HepG2 (cell line): ENCODE measurements at regions not wholly inside any gene's neighbourhood (a gene's known extent, or its start where the extent isn't known, plus 50 kb on each side); places are given as distances from the start of the nearest gene placed in this dataset.

Source experiments
- ATAC-seq: fragments of 200-7000 bp; cut with Tn5 transposase; 3 replicates; pipeline ENCODE4 v1.9.1; 2020; ENCODE audit warnings: mild to moderate bottlenecking, moderate library complexity
- BruUV-seq: library from RNA; stranded (reverse); fragments of 400-500 nt; replicated peaks from 2 replicates; lab custom pipeline; 2021; lab: Mats Ljungman, UMichigan
- CTCF ChIA-PET: fragments of 300-600 bp; formaldehyde crosslinking; extraction: SDS; loops from one replicate; lab custom pipeline; 2021; ENCODE audit warnings: low total read pairs, inconsistent platforms, low intra/inter-chr PET ratio; lab: Yijun Ruan, JAX
- POLR2A ChIA-PET: fragments of 350-600 bp; sonication (Branson Sonifier 250); formaldehyde crosslinking; loops from one replicate; lab custom pipeline; 2020; ENCODE audit warnings: antibody characterized with exemption, inconsistent platforms; lab: Yijun Ruan, JAX
- DNase-seq: peaks from one replicate; pipeline ENCODE4 v3.0.0-alpha.2; 2015; ENCODE audit warnings: low spot score
- FAIRE-seq: peaks from 3 replicates; lab custom pipeline; 2011; peaks lifted over from hg19 to GRCh38; lab: Jason Lieb, UNC
- H2AFZ ChIP-seq: one replicate; pipeline ENCODE4 v1.6.1; 2011; ENCODE audit warnings: low read length, inconsistent platforms
- H3K27ac ChIP-seq: fragments of 300-600 bp; 3 replicates; pipeline ENCODE4 v1.8.0; 2011; ENCODE audit warnings: mixed run types, mild to moderate bottlenecking, mixed read lengths, low read length, inconsistent platforms; ENCODE audit not compliant: insufficient read depth; ENCODE audit errors: extremely low read length
- H3K27me3 ChIP-seq, 2 experiments: fragments of 200-600 bp in 1 of 2; 2 replicates in 1 of 2; 3 replicates in 1 of 2; pipeline versions ENCODE4 v1.6.0 to v1.8.0; 2011; ENCODE audit warnings: low read length in 2 of 2, mild to moderate bottlenecking in 2 of 2, moderate library complexity in 2 of 2, inconsistent platforms in 1 of 2; ENCODE audit not compliant: insufficient read depth in 2 of 2, control insufficient read depth in 1 of 2
- H3K36me3 ChIP-seq, 2 experiments: fragments of 200-600 bp in 1 of 2; replicated peaks in 1 of 2; 2 replicates in 1 of 2; 3 replicates in 1 of 2; pipeline versions ENCODE4 v1.5.1 to v1.8.0; 2011; ENCODE audit warnings: low read length in 2 of 2, inconsistent platforms in 1 of 2; ENCODE audit not compliant: insufficient read depth in 2 of 2, control insufficient read depth in 1 of 2
- H3K4me1 ChIP-seq: 2 replicates; pipeline ENCODE4 v1.5.1; 2012; ENCODE audit warnings: low read length, inconsistent platforms; ENCODE audit not compliant: insufficient read depth
- H3K4me2 ChIP-seq: 2 replicates; pipeline ENCODE4 v1.6.0; 2011; ENCODE audit warnings: low read depth, low read length, inconsistent platforms
- H3K4me3 ChIP-seq, 3 experiments: fragments of 200-600 bp in 1 of 3; sonication (generic), shearing (Covaris generic) in 1 of 3; replicated peaks in 1 of 3; 2 replicates each; pipeline ENCODE4 v1.5.1; 2011 to 2016; ENCODE audit warnings: low read length in 3 of 3, inconsistent platforms in 2 of 3, low read depth in 2 of 3, mild to moderate bottlenecking in 2 of 3, control low read depth in 1 of 3, mixed read lengths in 1 of 3; ENCODE audit not compliant: insufficient read depth in 1 of 3
- H3K79me2 ChIP-seq: one replicate; pipeline ENCODE4 v1.6.1; 2011; ENCODE audit warnings: low read length, inconsistent platforms; ENCODE audit not compliant: insufficient read depth
- H3K9ac ChIP-seq: 2 replicates; pipeline ENCODE4 v1.6.0; 2011; ENCODE audit warnings: mild to moderate bottlenecking, low read depth, low read length, inconsistent platforms; ENCODE audit not compliant: insufficient read depth
- H3K9me3 ChIP-seq: 2 replicates; pipeline ENCODE4 v1.5.1; 2012; ENCODE audit warnings: mild to moderate bottlenecking, low read length
- H4K20me1 ChIP-seq: 2 replicates; pipeline ENCODE4 v1.6.0; 2011; ENCODE audit warnings: inconsistent platforms, mild to moderate bottlenecking, low read length, moderate library complexity; ENCODE audit not compliant: insufficient read depth
- CCDC6 ChIP-seq: sonication (generic); formaldehyde crosslinking; IDR thresholded peaks from 2 replicates; pipeline ENCODE4 v1.8.1; 2022; ENCODE audit warnings: mild to moderate bottlenecking, missing genetic modification reagents, moderate library complexity
- CHD4 ChIP-seq: fragments of 200-600 bp; sonication (generic); IDR thresholded peaks from 2 replicates; pipeline ENCODE4 v1.7.0; 2017; ENCODE audit warnings: mild to moderate bottlenecking, low read length, borderline replicate concordance
- CREM ChIP-seq, 2 experiments: sonication (generic) in 1 of 2; formaldehyde crosslinking in 1 of 2; IDR thresholded peaks; 2 replicates each; pipeline versions ENCODE4 v1.4.0 to v1.6.1; 2016 to 2020; ENCODE audit warnings: antibody characterized with exemption in 1 of 2, mild to moderate bottlenecking in 1 of 2, missing genetic modification reagents in 1 of 2
- KAT7 ChIP-seq: IDR thresholded peaks from 2 replicates; pipeline ENCODE4 v1.6.1; 2018; ENCODE audit warnings: borderline replicate concordance, missing compliant biosample characterization
- NR3C1 ChIP-seq: sonication (generic); formaldehyde crosslinking; IDR thresholded peaks from 2 replicates; pipeline ENCODE4 v1.4.0; 2020; ENCODE audit warnings: missing genetic modification reagents
- PAF1 ChIP-seq: IDR thresholded peaks from 2 replicates; pipeline ENCODE4 v1.6.1; 2016; ENCODE audit warnings: missing genetic modification reagents, missing compliant biosample characterization
- TARDBP ChIP-seq: sonication (generic); formaldehyde crosslinking; IDR thresholded peaks from 2 replicates; pipeline ENCODE4 v1.8.0; 2022; ENCODE audit warnings: mild to moderate bottlenecking, missing genetic modification reagents
- ZSCAN29 ChIP-seq: sonication (generic); formaldehyde crosslinking; conservative IDR thresholded peaks from 2 replicates; pipeline ENCODE4 v1.4.0; 2020; ENCODE audit warnings: mild to moderate bottlenecking, missing genetic modification reagents
- WGBS: methylation state at CpG from one replicate; pipeline ENCODE4 v1.1.6; 2017; ENCODE audit warnings: low lambda C conversion rate; 5-methylcytosine and 5-hydroxymethylcytosine counted together
- in situ Hi-C: cut with HindIII; loops from 2 replicates; pipeline ENCODE4 v1.10.0; 2017; ENCODE audit warnings: low pct_unique_long_range_greater_than_20kb; ENCODE audit not compliant: extremely low pct_ligation_motif_present
- intact Hi-C: fragments of 100-400 bp; cut with micrococcal nuclease; formaldehyde crosslinking; loops from one replicate; pipeline ENCODE4 v1.10.0; 2022; ENCODE audit not compliant: unreplicated experiment
- TF ChIP-seq, protein P1 (sequence below): IDR thresholded peaks from 2 replicates; pipeline ENCODE4 v1.6.1; 2016; ENCODE audit warnings: missing compliant biosample characterization, missing genetic modification reagents, borderline replicate concordance
- TF ChIP-seq, protein P2 (sequence below), 2 experiments: fragments of 450-650 bp in 1 of 2; sonication (generic) in 1 of 2; formaldehyde crosslinking; IDR thresholded peaks; 2 replicates each; pipeline versions ENCODE4 v1.5.0 to v1.8.0; 2020 to 2022; ENCODE audit warnings: mild to moderate bottlenecking in 1 of 2, missing genetic modification reagents in 1 of 2

DNA sequence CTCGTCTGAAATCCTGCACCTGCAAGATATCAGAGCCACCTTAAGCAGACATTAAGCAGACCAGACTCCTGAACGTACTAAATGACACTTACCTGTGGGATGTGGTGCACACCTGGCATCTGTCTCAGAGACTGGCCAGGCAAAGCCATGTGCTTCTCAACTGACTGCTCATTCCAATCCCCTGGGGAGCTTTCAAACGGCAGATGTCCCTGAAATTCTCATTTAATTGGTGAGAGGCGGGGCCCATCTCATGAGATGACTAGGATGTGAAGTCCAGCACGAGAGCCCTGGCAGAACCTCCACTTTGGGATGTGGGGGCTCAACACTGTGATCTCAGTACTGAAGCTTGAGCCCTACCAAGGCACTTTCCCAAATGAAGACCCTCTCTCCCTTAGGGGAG is 84.9 kb upstream of the HMGXB4 start (continued):
- TF ChIP-seq, protein P1, sequence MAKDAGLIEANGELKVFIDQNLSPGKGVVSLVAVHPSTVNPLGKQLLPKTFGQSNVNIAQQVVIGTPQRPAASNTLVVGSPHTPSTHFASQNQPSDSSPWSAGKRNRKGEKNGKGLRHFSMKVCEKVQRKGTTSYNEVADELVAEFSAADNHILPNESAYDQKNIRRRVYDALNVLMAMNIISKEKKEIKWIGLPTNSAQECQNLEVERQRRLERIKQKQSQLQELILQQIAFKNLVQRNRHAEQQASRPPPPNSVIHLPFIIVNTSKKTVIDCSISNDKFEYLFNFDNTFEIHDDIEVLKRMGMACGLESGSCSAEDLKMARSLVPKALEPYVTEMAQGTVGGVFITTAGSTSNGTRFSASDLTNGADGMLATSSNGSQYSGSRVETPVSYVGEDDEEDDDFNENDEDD = no peak
- no peak for TF ChIP-seq KAT7 (CRISPR knock-in tag)

DNA sequence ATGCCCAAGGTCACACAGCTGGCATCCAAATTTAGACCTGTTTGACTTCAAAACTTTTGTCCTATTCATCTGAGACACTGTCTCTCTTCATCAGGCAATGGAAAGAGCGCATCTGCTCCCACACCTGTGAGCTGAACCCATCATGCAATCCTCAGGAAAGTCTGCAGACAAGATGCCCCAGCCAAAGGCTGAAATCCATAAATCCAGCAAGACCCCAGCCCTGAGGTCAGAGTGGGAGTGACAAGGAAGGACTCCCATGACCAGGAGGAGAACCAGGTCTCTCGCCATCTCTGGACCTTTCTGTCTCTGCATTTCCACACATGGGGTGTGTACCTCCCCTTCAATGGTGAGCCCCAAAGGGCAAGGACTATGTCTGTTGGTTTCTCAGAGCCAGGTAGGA is 83.6 kb upstream of the HMGXB4 start:
- TF ChIP-seq PAF1 (CRISPR knock-in tag) = no peak
- TF ChIP-seq TARDBP = no peak
- no peak for TF ChIP-seq CREM (IDR thresholded peaks at IDR 0.05)
- TF ChIP-seq CREM (CRISPR knock-in tag; IDR thresholded peaks at IDR 0.05) = no peak
- TF ChIP-seq NR3C1 (CRISPR knock-in tag) = no peak
- TF ChIP-seq ZSCAN29 (CRISPR knock-in tag) = no peak
- TF ChIP-seq CCDC6 (CRISPR knock-in tag) = no peak
- TF ChIP-seq CHD4 = no peak
- TF ChIP-seq, protein P2, sequence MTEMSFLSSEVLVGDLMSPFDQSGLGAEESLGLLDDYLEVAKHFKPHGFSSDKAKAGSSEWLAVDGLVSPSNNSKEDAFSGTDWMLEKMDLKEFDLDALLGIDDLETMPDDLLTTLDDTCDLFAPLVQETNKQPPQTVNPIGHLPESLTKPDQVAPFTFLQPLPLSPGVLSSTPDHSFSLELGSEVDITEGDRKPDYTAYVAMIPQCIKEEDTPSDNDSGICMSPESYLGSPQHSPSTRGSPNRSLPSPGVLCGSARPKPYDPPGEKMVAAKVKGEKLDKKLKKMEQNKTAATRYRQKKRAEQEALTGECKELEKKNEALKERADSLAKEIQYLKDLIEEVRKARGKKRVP (CRISPR knock-in tag; IDR thresholded peaks at IDR 0.05) = no peak
- ChIA-PET CTCF (no interaction called here), POLR2A (no interaction called here)
- no peak for FAIRE-seq
- no peak overlapping the region for H3K9ac ChIP-seq
- no peaks in the 10 kb centered on the region for H3K27me3 ChIP-seq
- no peaks in the 10 kb centered on the region for H3K9me3 ChIP-seq
- WGBS = 83% methylated on average over 1 of the region's 2 CpGs
- no peak overlapping the region for H3K4me2 ChIP-seq
- H2AFZ ChIP-seq = no peak overlapping the region
- H3K4me3 ChIP-seq = no peak overlapping the region
- in situ Hi-C loops = no loop called here
- H3K79me2 ChIP-seq = no peaks in the 10 kb centered on the region
- intact Hi-C loops = no loop called here
- H3K27ac ChIP-seq = no peak overlapping the region
- no peaks in the 10 kb centered on the region for H4K20me1 ChIP-seq
- H3K36me3 ChIP-seq = no peaks in the 10 kb centered on the region
- H3K4me1 ChIP-seq = no peaks in the 10 kb centered on the region
- no peak for ATAC-seq
- DNase-seq = no peak
- no TSS peak for BruUV-seq
